WERI-Rb-1 (cell line): ENCODE measurements at regions not wholly inside any gene's neighbourhood (a gene's known extent, or its start where the extent isn't known, plus 50 kb on each side); places are given as distances from the start of the nearest gene placed in this dataset.
A peak's percentile ranks its signal among the peaks of the same experiment; 100 is the strongest.

ENCODE experiments used
- DNase-seq: peaks from one replicate; pipeline ENCODE4 v3.0.0-alpha.2; 2020
- H3K27ac ChIP-seq: fragments of 250-450 bp; sonication (Bioruptor Pico); 2 replicates; pipeline ENCODE4 v1.5.1; 2020; ENCODE audit warnings: mild to moderate bottlenecking, moderate library complexity
- H3K27me3 ChIP-seq: fragments of 250-450 bp; sonication (Bioruptor Pico); 2 replicates; pipeline ENCODE4 v1.5.1; 2021; ENCODE audit warnings: mild to moderate bottlenecking, low read depth, moderate library complexity; ENCODE audit not compliant: insufficient read depth, severe bottlenecking
- H3K36me3 ChIP-seq: fragments of 250-450 bp; sonication (Bioruptor Pico); 2 replicates; pipeline ENCODE4 v1.5.1; 2020; ENCODE audit warnings: mild to moderate bottlenecking, moderate library complexity
- H3K4me3 ChIP-seq: 2 replicates; pipeline ENCODE4 v1.5.1; 2011; ENCODE audit warnings: low read depth, mild to moderate bottlenecking, control low read depth, low read length
- H3K9me3 ChIP-seq: fragments of 250-450 bp; sonication (Bioruptor Pico); 2 replicates; pipeline ENCODE4 v1.5.1; 2021; ENCODE audit warnings: mild to moderate bottlenecking, moderate library complexity; ENCODE audit not compliant: severe bottlenecking
- CTCF ChIP-seq: IDR thresholded peaks from 2 replicates; pipeline ENCODE4 v1.5.1; 2011; ENCODE audit warnings: low read depth, mild to moderate bottlenecking, control low read depth, inconsistent platforms, low read length

- TF ChIP-seq CTCF = no peak
Observed at GRCh38 chr1:79215311-79215710, 208.8 kb upstream of the ADGRL4 start.

GRCh38 chr1:79207786-79208185, 201.3 kb upstream of the ADGRL4 start:
- Histone ChIP-seq H3K27me3 (no peaks in the 10 kb centered on the region), H3K27ac (no peak overlapping the region), H3K4me3 (no peak overlapping the region), H3K36me3 (no peaks in the 10 kb centered on the region), H3K9me3 (no peaks in the 10 kb centered on the region)
- no peak for TF ChIP-seq CTCF
- no peak for DNase-seq

More at GRCh38 chr1:79215311-79215710, 208.8 kb upstream of the ADGRL4 start:
- H3K9me3 ChIP-seq = peaks cover under 1% of the 10 kb centered on the region
- no peak overlapping the region for H3K4me3 ChIP-seq
- no peaks in the 10 kb centered on the region for H3K27me3 ChIP-seq
- DNase-seq = no peak
- no peaks in the 10 kb centered on the region for H3K36me3 ChIP-seq
- H3K27ac ChIP-seq = no peak overlapping the region

- TF ChIP-seq CTCF = no peak
- Histone ChIP-seq H3K9me3 (no peaks in the 10 kb centered on the region), H3K27me3 (no peaks in the 10 kb centered on the region), H3K4me3 (no peak overlapping the region), H3K27ac (no peak overlapping the region), H3K36me3 (no peaks in the 10 kb centered on the region)
- no peak for DNase-seq
Observed at GRCh38 chr1:79207331-79207730, 200.8 kb upstream of the ADGRL4 start.

GRCh38 chr1:79204779-79205479, 198.4 kb upstream of the ADGRL4 start:
- no peak overlapping the region for H3K4me3 ChIP-seq
- no peak for TF ChIP-seq CTCF
- no peaks in the 10 kb centered on the region for H3K9me3 ChIP-seq
- no peaks in the 10 kb centered on the region for H3K27me3 ChIP-seq
- no peak for DNase-seq
- no peak overlapping the region for H3K27ac ChIP-seq
- H3K36me3 ChIP-seq = no peaks in the 10 kb centered on the region

GRCh38 chr1:79198832-79199231, 192.3 kb upstream of the ADGRL4 start:
- Histone ChIP-seq H3K4me3 (no peak overlapping the region), H3K27me3 (no peaks in the 10 kb centered on the region), H3K27ac (no peak overlapping the region), H3K9me3 (no peaks in the 10 kb centered on the region), H3K36me3 (no peaks in the 10 kb centered on the region)
- no peak for TF ChIP-seq CTCF
- DNase-seq = no peak

- Histone ChIP-seq H3K4me3 (no peak overlapping the region), H3K36me3 (no peaks in the 10 kb centered on the region), H3K9me3 (no peaks in the 10 kb centered on the region), H3K27ac (no peak overlapping the region), H3K27me3 (no peaks in the 10 kb centered on the region)
- DNase-seq = peak; percentile 16
- peak; percentile 26; the same call in 1 of the 2 replicates for TF ChIP-seq CTCF
Observed at GRCh38 chr1:79197421-79197820, 190.9 kb upstream of the ADGRL4 start.
